ENCODE measurements at regions not wholly inside any gene's neighbourhood (a gene's known extent, or its start where the extent isn't known, plus 50 kb on each side); places are given as distances from the start of the nearest gene placed in this dataset.

GRCh38 chr4:81997313-81997712, 376.5 kb downstream of the HNRNPD start:
- ChIA-PET POLR2A (no interaction called here), CTCF (no interaction called here)
- no peaks in the 10 kb centered on the region for H3K27me3 ChIP-seq (ENCODE audit: control insufficient read depth, insufficient read depth, low read length)
- TF ChIP-seq CTCF (IDR thresholded peaks at IDR 0.05; ENCODE audit: insufficient read depth, low read depth, low read length) = no peak
- no peak for DNase-seq (ENCODE audit: low read depth)
- H3K36me3 ChIP-seq (ENCODE audit: control insufficient read depth, insufficient read depth, low read length) = no peaks in the 10 kb centered on the region
- H3K4me3 ChIP-seq (ENCODE audit: low read depth, low read length) = no peak overlapping the region

- CTCF ChIA-PET = no interaction called here
- TF ChIP-seq CTCF (IDR thresholded peaks at IDR 0.05; ENCODE audit: insufficient read depth, low read depth, low read length) = no peak
- POLR2A ChIA-PET = no interaction called here
- Histone ChIP-seq H3K27me3 (ENCODE audit: control insufficient read depth, insufficient read depth, low read length) (no peaks in the 10 kb centered on the region), H3K4me3 (ENCODE audit: low read depth, low read length) (no peak overlapping the region), H3K36me3 (ENCODE audit: control insufficient read depth, insufficient read depth, low read length) (no peaks in the 10 kb centered on the region)
- DNase-seq (ENCODE audit: low read depth) = no peak
Observed at GRCh38 chr4:81990898-81991297, 382.9 kb downstream of the HNRNPD start.

GRCh38 chr4:81990211-81990610, 383.6 kb downstream of the HNRNPD start:
- TF ChIP-seq CTCF (IDR thresholded peaks at IDR 0.05; ENCODE audit: insufficient read depth, low read depth, low read length) = no peak
- CTCF ChIA-PET = no interaction called here
- H3K4me3 ChIP-seq (ENCODE audit: low read depth, low read length) = no peak overlapping the region
- H3K36me3 ChIP-seq (ENCODE audit: control insufficient read depth, insufficient read depth, low read length) = no peaks in the 10 kb centered on the region
- no peak for DNase-seq (ENCODE audit: low read depth)
- H3K27me3 ChIP-seq (ENCODE audit: control insufficient read depth, insufficient read depth, low read length) = no peaks in the 10 kb centered on the region
- POLR2A ChIA-PET = no interaction called here

GRCh38 chr4:81989202-81989601, 384.6 kb downstream of the HNRNPD start:
- no peak overlapping the region for H3K4me3 ChIP-seq (ENCODE audit: low read depth, low read length)
- no peaks in the 10 kb centered on the region for H3K27me3 ChIP-seq (ENCODE audit: control insufficient read depth, insufficient read depth, low read length)
- ChIA-PET POLR2A (no interaction called here), CTCF (no interaction called here)
- H3K36me3 ChIP-seq (ENCODE audit: control insufficient read depth, insufficient read depth, low read length) = no peaks in the 10 kb centered on the region
- no peak for TF ChIP-seq CTCF (IDR thresholded peaks at IDR 0.05; ENCODE audit: insufficient read depth, low read depth, low read length)
- DNase-seq (ENCODE audit: low read depth) = no peak

- ChIA-PET CTCF (no interaction called here), POLR2A (no interaction called here)
- no peak for TF ChIP-seq CTCF (IDR thresholded peaks at IDR 0.05; ENCODE audit: insufficient read depth, low read depth, low read length)
- H3K27me3 ChIP-seq (ENCODE audit: control insufficient read depth, insufficient read depth, low read length) = no peaks in the 10 kb centered on the region
- DNase-seq (ENCODE audit: low read depth) = no peak
- H3K4me3 ChIP-seq (ENCODE audit: low read depth, low read length) = no peak overlapping the region
- no peaks in the 10 kb centered on the region for H3K36me3 ChIP-seq (ENCODE audit: control insufficient read depth, insufficient read depth, low read length)
Observed at GRCh38 chr4:81988178-81988577, 385.6 kb downstream of the HNRNPD start.

Measured in BJ (cell line).